ENCODE measurements at regions not wholly inside any gene's neighbourhood (a gene's known extent, or its start where the extent isn't known, plus 50 kb on each side); places are given as distances from the start of the nearest gene placed in this dataset.

GRCh38 chr10:91571671-91572070 lies 61.2 kb downstream of the PPP1R3C start:
- CTCF ChIA-PET (ENCODE audit: low intra/inter-chr PET ratio, low total read pairs), result no interaction called here
- 45% methylated on average over 2 of the region's 2 CpGs for WGBS (ENCODE audit: low lambda C conversion rate)
- H2AFZ ChIP-seq (ENCODE audit: low read length), result no peak overlapping the region

More at GRCh38 chr10:91571671-91572070, 61.2 kb downstream of the PPP1R3C start:
- POLR2A ChIA-PET, result no interaction called here
- intact Hi-C loops (cut with micrococcal nuclease; ENCODE audit: unreplicated experiment) (no loop called here), in situ Hi-C loops (cut with HindIII; ENCODE audit: extremely low pct_ligation_motif_present, low pct_unique_long_range_greater_than_20kb) (no loop called here)
- no peak overlapping the region for H3K9ac ChIP-seq (ENCODE audit: insufficient read depth, low read depth, low read length)
- no peak for FAIRE-seq
- BruUV-seq (replicated peaks), result no TSS peak
- no peaks in the 10 kb centered on the region for H4K20me1 ChIP-seq (ENCODE audit: insufficient read depth, low read length)
- ATAC-seq, result no peak
- DNase-seq (ENCODE audit: low spot score), result no peak
- no peaks in the 10 kb centered on the region for H3K9me3 ChIP-seq (ENCODE audit: low read length)
- H3K27me3 ChIP-seq (ENCODE audit: control insufficient read depth in 1 of 2, insufficient read depth in 2 of 2, low read length in 2 of 2), result no peaks in the 10 kb centered on the region
- H3K36me3 ChIP-seq (replicated peaks in 1 of 2; ENCODE audit: control insufficient read depth in 1 of 2, insufficient read depth in 2 of 2, low read length in 2 of 2), result no peaks in the 10 kb centered on the region
- no peaks in the 10 kb centered on the region for H3K79me2 ChIP-seq (ENCODE audit: insufficient read depth, low read length)
- no peak overlapping the region for H3K27ac ChIP-seq (ENCODE audit: extremely low read length, insufficient read depth, low read length)
- H3K4me3 ChIP-seq (replicated peaks in 1 of 3; ENCODE audit: insufficient read depth in 1 of 3, low read depth in 2 of 3, low read length in 3 of 3), result no peak overlapping the region
- no peak overlapping the region for H3K4me2 ChIP-seq (ENCODE audit: low read depth, low read length)
- no peaks in the 10 kb centered on the region for H3K4me1 ChIP-seq (ENCODE audit: insufficient read depth, low read length)
- TF ChIP-seq, protein P1, sequence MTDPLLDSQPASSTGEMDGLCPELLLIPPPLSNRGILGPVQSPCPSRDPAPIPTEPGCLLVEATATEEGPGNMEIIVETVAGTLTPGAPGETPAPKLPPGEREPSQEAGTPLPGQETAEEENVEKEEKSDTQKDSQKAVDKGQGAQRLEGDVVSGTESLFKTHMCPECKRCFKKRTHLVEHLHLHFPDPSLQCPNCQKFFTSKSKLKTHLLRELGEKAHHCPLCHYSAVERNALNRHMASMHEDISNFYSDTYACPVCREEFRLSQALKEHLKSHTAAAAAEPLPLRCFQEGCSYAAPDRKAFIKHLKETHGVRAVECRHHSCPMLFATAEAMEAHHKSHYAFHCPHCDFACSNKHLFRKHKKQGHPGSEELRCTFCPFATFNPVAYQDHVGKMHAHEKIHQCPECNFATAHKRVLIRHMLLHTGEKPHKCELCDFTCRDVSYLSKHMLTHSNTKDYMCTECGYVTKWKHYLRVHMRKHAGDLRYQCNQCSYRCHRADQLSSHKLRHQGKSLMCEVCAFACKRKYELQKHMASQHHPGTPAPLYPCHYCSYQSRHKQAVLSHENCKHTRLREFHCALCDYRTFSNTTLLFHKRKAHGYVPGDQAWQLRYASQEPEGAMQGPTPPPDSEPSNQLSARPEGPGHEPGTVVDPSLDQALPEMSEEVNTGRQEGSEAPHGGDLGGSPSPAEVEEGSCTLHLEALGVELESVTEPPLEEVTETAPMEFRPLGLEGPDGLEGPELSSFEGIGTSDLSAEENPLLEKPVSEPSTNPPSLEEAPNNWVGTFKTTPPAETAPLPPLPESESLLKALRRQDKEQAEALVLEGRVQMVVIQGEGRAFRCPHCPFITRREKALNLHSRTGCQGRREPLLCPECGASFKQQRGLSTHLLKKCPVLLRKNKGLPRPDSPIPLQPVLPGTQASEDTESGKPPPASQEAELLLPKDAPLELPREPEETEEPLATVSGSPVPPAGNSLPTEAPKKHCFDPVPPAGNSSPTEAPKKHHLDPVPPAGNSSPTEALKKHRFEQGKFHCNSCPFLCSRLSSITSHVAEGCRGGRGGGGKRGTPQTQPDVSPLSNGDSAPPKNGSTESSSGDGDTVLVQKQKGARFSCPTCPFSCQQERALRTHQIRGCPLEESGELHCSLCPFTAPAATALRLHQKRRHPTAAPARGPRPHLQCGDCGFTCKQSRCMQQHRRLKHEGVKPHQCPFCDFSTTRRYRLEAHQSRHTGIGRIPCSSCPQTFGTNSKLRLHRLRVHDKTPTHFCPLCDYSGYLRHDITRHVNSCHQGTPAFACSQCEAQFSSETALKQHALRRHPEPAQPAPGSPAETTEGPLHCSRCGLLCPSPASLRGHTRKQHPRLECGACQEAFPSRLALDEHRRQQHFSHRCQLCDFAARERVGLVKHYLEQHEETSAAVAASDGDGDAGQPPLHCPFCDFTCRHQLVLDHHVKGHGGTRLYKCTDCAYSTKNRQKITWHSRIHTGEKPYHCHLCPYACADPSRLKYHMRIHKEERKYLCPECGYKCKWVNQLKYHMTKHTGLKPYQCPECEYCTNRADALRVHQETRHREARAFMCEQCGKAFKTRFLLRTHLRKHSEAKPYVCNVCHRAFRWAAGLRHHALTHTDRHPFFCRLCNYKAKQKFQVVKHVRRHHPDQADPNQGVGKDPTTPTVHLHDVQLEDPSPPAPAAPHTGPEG (CRISPR knock-in tag; IDR thresholded peaks at IDR 0.05), result no peak
- TF ChIP-seq SUZ12 (IDR thresholded peaks at IDR 0.05; ENCODE audit: low read depth, low read length) (no peak), ZNF768 (CRISPR knock-in tag; IDR thresholded peaks at IDR 0.05) (no peak)
